ENCODE measurements at regions not wholly inside any gene's neighbourhood (a gene's known extent, or its start where the extent isn't known, plus 50 kb on each side); places are given as distances from the start of the nearest gene placed in this dataset.

DNA sequence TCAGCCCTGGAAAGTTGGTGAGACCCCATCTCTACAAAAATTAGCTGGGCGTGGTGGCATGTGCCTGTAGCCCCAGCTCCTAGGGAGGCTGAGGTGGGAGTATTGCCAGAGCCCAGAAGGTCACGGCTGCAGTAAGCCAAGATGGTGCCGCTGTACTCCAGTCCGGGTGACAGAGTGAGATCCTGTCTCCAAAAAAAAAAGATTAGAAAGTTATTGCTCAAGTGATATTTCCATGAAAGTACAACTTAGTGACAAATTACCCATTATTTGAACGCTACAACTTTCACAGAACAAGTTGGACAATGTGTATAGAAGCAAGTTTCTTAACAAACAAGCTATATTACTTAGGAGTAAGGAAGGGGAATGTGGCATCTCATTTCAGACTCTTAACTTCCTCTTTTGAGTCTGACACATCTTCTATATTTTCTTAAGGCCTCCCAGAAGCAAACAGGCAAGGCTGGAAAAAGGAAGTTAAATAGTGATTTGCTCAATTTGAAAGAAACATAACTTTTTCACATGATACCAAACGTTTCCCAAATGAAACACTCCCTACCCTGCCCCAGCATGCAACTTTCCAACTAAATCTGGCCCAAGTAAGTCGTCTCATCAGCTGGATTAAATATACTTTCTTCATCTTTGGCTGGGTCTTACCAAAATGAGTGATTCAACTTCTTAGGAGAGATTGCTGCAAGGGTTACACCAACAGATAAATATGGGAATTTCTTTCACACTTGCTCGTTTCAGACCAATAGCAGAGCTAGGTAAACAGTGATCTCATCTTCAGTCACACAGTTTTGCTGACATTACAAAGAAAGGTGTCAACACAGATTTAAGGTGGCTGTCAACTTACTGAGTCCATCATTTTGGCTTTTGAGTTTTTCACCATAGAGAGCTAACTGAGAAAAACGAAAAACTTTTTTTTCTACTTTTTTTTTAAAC, 66.3 kb upstream of the KLF6 start:
- TF ChIP-seq RAD21 (IDR thresholded peaks at IDR 0.05; ENCODE audit: low read depth) (no peak), TAF1 (IDR thresholded peaks at IDR 0.05; ENCODE audit: low read depth) (no peak), TEAD4 (IDR thresholded peaks at IDR 0.05) (no peak), CREB1 (IDR thresholded peaks at IDR 0.05; ENCODE audit: low read depth) (no peak), EP300 (IDR thresholded peaks at IDR 0.05; ENCODE audit: borderline replicate concordance) (no peak)
- TF ChIP-seq, protein P1, sequence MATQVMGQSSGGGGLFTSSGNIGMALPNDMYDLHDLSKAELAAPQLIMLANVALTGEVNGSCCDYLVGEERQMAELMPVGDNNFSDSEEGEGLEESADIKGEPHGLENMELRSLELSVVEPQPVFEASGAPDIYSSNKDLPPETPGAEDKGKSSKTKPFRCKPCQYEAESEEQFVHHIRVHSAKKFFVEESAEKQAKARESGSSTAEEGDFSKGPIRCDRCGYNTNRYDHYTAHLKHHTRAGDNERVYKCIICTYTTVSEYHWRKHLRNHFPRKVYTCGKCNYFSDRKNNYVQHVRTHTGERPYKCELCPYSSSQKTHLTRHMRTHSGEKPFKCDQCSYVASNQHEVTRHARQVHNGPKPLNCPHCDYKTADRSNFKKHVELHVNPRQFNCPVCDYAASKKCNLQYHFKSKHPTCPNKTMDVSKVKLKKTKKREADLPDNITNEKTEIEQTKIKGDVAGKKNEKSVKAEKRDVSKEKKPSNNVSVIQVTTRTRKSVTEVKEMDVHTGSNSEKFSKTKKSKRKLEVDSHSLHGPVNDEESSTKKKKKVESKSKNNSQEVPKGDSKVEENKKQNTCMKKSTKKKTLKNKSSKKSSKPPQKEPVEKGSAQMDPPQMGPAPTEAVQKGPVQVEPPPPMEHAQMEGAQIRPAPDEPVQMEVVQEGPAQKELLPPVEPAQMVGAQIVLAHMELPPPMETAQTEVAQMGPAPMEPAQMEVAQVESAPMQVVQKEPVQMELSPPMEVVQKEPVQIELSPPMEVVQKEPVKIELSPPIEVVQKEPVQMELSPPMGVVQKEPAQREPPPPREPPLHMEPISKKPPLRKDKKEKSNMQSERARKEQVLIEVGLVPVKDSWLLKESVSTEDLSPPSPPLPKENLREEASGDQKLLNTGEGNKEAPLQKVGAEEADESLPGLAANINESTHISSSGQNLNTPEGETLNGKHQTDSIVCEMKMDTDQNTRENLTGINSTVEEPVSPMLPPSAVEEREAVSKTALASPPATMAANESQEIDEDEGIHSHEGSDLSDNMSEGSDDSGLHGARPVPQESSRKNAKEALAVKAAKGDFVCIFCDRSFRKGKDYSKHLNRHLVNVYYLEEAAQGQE (IDR thresholded peaks at IDR 0.05; ENCODE audit: low read depth) = no peak

Measured in Ishikawa (cell line).